Effector memory CD8-positive, alpha-beta T cell (primary cell): ENCODE measurements at regions not wholly inside any gene's neighbourhood (a gene's known extent, or its start where the extent isn't known, plus 50 kb on each side); places are given as distances from the start of the nearest gene placed in this dataset.

Experiments used
- ATAC-seq: fragments of 150-1000 bp; cut with Tn5 transposase; replicated peaks from 2 replicates; pipeline ENCODE4 v1.10.0; 2021; ENCODE audit warnings: mild to moderate bottlenecking, moderate library complexity
- DNase-seq, 3 experiments: peaks; one replicate each; pipeline ENCODE4 v3.0.0; 2021
- H3K27ac Mint-ChIP-seq, 2 donors: one replicate each; pipeline ENCODE4 v1.8.0; 2022; ENCODE audit warnings: mild to moderate bottlenecking in 2 of 2, mixed read lengths in 2 of 2, moderate library complexity in 2 of 2
- H3K27me3 Mint-ChIP-seq, 2 donors: one replicate each; pipeline ENCODE4 v1.8.0; 2022; ENCODE audit warnings: mixed read lengths in 2 of 2
- H3K36me3 Mint-ChIP-seq: one replicate; pipeline ENCODE4 v1.8.0; 2022; ENCODE audit warnings: mild to moderate bottlenecking, moderate library complexity, mixed read lengths; ENCODE audit not compliant: insufficient read depth
- H3K4me1 Mint-ChIP-seq, 2 donors: one replicate each; pipeline ENCODE4 v1.8.0; 2022; ENCODE audit warnings: low read depth in 2 of 2, mixed read lengths in 2 of 2
- H3K4me3 Mint-ChIP-seq, 2 donors: one replicate each; pipeline ENCODE4 v1.8.0; 2022; ENCODE audit warnings: mild to moderate bottlenecking in 2 of 2, mixed read lengths in 2 of 2, moderate library complexity in 2 of 2
- H3K9me3 Mint-ChIP-seq, 2 donors: one replicate each; pipeline ENCODE4 v1.8.0; 2022; ENCODE audit warnings: mixed read lengths in 2 of 2

- Mint-ChIP-seq H3K27me3 (peaks cover 0 to 9% of the 10 kb centered on the region in 2 donors), H3K4me1 (no peaks in the 10 kb centered on the region), H3K4me3 (no peak overlapping the region), H3K9me3 (no peaks in the 10 kb centered on the region), H3K27ac (no peak overlapping the region), H3K36me3 (no peaks in the 10 kb centered on the region)
- DNase-seq (no peak), ATAC-seq (no peak)
Measured at GRCh38 chr12:127051139-127051538, 1215.8 kb upstream of the TMEM132C start.

GRCh38 chr12:127052511-127053232, 1214.3 kb upstream of the TMEM132C start:
- no peaks in the 10 kb centered on the region for H3K4me1 Mint-ChIP-seq
- H3K36me3 Mint-ChIP-seq, result no peaks in the 10 kb centered on the region
- no peak overlapping the region for H3K27ac Mint-ChIP-seq
- H3K27me3 Mint-ChIP-seq, result peaks cover 2 to 17% of the 10 kb centered on the region in 2 donors
- H3K9me3 Mint-ChIP-seq, result no peaks in the 10 kb centered on the region
- DNase-seq (no peak), ATAC-seq (no peak)
- H3K4me3 Mint-ChIP-seq, result no peak overlapping the region

- Mint-ChIP-seq H3K27me3 (peaks cover 5 to 18% of the 10 kb centered on the region in 2 donors), H3K9me3 (no peaks in the 10 kb centered on the region), H3K36me3 (no peaks in the 10 kb centered on the region), H3K27ac (no peak overlapping the region), H3K4me3 (no peak overlapping the region), H3K4me1 (no peaks in the 10 kb centered on the region)
- ATAC-seq (no peak), DNase-seq (no peak)
Measured at GRCh38 chr12:127054531-127054930, 1212.4 kb upstream of the TMEM132C start.

GRCh38 chr12:127060310-127060847, 1206.6 kb upstream of the TMEM132C start:
- Mint-ChIP-seq H3K4me1 (peaks cover 0 to 2% of the 10 kb centered on the region in 2 donors), H3K4me3 (no peak overlapping the region), H3K27ac (no peak overlapping the region), H3K27me3 (peaks cover 11 to 36% of the 10 kb centered on the region in 2 donors), H3K36me3 (no peaks in the 10 kb centered on the region), H3K9me3 (no peaks in the 10 kb centered on the region)
- ATAC-seq, result no peak
- DNase-seq, result no peak

GRCh38 chr12:127060933-127061332, 1206.0 kb upstream of the TMEM132C start:
- ATAC-seq, result no peak
- no peak overlapping the region for H3K4me3 Mint-ChIP-seq
- H3K36me3 Mint-ChIP-seq, result no peaks in the 10 kb centered on the region
- DNase-seq, result no peak
- peaks cover 11 to 36% of the 10 kb centered on the region in 2 donors for H3K27me3 Mint-ChIP-seq
- H3K27ac Mint-ChIP-seq, result no peak overlapping the region
- peaks cover 0 to 2% of the 10 kb centered on the region in 2 donors for H3K4me1 Mint-ChIP-seq
- H3K9me3 Mint-ChIP-seq, result no peaks in the 10 kb centered on the region

GRCh38 chr12:127063339-127064072, 1203.5 kb upstream of the TMEM132C start:
- no peak overlapping the region for H3K27ac Mint-ChIP-seq
- no peaks in the 10 kb centered on the region for H3K9me3 Mint-ChIP-seq
- H3K36me3 Mint-ChIP-seq, result no peaks in the 10 kb centered on the region
- H3K4me1 Mint-ChIP-seq, result peaks cover 0 to 2% of the 10 kb centered on the region in 2 donors
- no peak overlapping the region for H3K4me3 Mint-ChIP-seq
- DNase-seq (no peak), ATAC-seq (no peak)
- H3K27me3 Mint-ChIP-seq, result peaks cover 5 to 28% of the 10 kb centered on the region in 2 donors

- no peak overlapping the region for H3K27ac Mint-ChIP-seq
- no peaks in the 10 kb centered on the region for H3K9me3 Mint-ChIP-seq
- H3K4me1 Mint-ChIP-seq, result peaks cover 0 to 2% of the 10 kb centered on the region in 2 donors
- no peak for ATAC-seq
- DNase-seq, result no peak
- H3K4me3 Mint-ChIP-seq, result no peak overlapping the region
- H3K36me3 Mint-ChIP-seq, result no peaks in the 10 kb centered on the region
- H3K27me3 Mint-ChIP-seq, result peaks cover 5 to 28% of the 10 kb centered on the region in 2 donors
Measured at GRCh38 chr12:127064207-127064606, 1202.8 kb upstream of the TMEM132C start.

- ATAC-seq (no peak), DNase-seq (no peak)
- no peak overlapping the region for H3K27ac Mint-ChIP-seq
- H3K36me3 Mint-ChIP-seq, result no peaks in the 10 kb centered on the region
- H3K4me3 Mint-ChIP-seq, result no peak overlapping the region
- peaks cover 0 to 2% of the 10 kb centered on the region in 2 donors for H3K4me1 Mint-ChIP-seq
- H3K9me3 Mint-ChIP-seq, result no peaks in the 10 kb centered on the region
- peaks cover 0 to 17% of the 10 kb centered on the region in 2 donors for H3K27me3 Mint-ChIP-seq
Measured at GRCh38 chr12:127065595-127065994, 1201.4 kb upstream of the TMEM132C start.

- Mint-ChIP-seq H3K4me3 (no peak overlapping the region), H3K27ac (no peak overlapping the region), H3K9me3 (no peaks in the 10 kb centered on the region), H3K36me3 (no peaks in the 10 kb centered on the region), H3K27me3 (peaks cover 10 to 24% of the 10 kb centered on the region in 2 donors), H3K4me1 (peaks cover 0 to 1% of the 10 kb centered on the region in 2 donors)
- ATAC-seq, result no peak
- no peak for DNase-seq
Measured at GRCh38 chr12:127070515-127071157, 1196.3 kb upstream of the TMEM132C start.

- peaks cover 0 to 1% of the 10 kb centered on the region in 2 donors for H3K4me1 Mint-ChIP-seq
- peaks cover 37 to 49% of the 10 kb centered on the region in 2 donors for H3K27me3 Mint-ChIP-seq
- no peak overlapping the region for H3K4me3 Mint-ChIP-seq
- H3K9me3 Mint-ChIP-seq, result no peaks in the 10 kb centered on the region
- H3K36me3 Mint-ChIP-seq, result no peaks in the 10 kb centered on the region
- no peak for ATAC-seq
- no peak for DNase-seq
- no peak overlapping the region for H3K27ac Mint-ChIP-seq
Measured at GRCh38 chr12:127074161-127074560, 1192.8 kb upstream of the TMEM132C start.

- DNase-seq (no peak), ATAC-seq (no peak)
- no peak overlapping the region for H3K4me3 Mint-ChIP-seq
- peaks cover 0 to 1% of the 10 kb centered on the region in 2 donors for H3K4me1 Mint-ChIP-seq
- H3K9me3 Mint-ChIP-seq, result no peaks in the 10 kb centered on the region
- no peak overlapping the region for H3K27ac Mint-ChIP-seq
- H3K27me3 Mint-ChIP-seq, result peaks cover 38 to 48% of the 10 kb centered on the region in 2 donors
- no peaks in the 10 kb centered on the region for H3K36me3 Mint-ChIP-seq
Measured at GRCh38 chr12:127075981-127076380, 1191.0 kb upstream of the TMEM132C start.

- H3K4me3 Mint-ChIP-seq, result no peak overlapping the region
- no peaks in the 10 kb centered on the region for H3K9me3 Mint-ChIP-seq
- DNase-seq (no peak), ATAC-seq (no peak)
- H3K36me3 Mint-ChIP-seq, result no peaks in the 10 kb centered on the region
- H3K27me3 Mint-ChIP-seq, result peaks cover 37 to 38% of the 10 kb centered on the region in 2 donors
- no peaks in the 10 kb centered on the region for H3K4me1 Mint-ChIP-seq
- H3K27ac Mint-ChIP-seq, result no peak overlapping the region
Measured at GRCh38 chr12:127077262-127078045, 1189.5 kb upstream of the TMEM132C start.
